Activated naive CD4-positive, alpha-beta T cell treated with anti-CD3 and anti-CD28 coated beads, Interleukin-2, amount 10 ng/mL, durations not matched to agents 7 days and 5 days (primary cell): ENCODE measurements at regions not wholly inside any gene's neighbourhood (a gene's known extent, or its start where the extent isn't known, plus 50 kb on each side); places are given as distances from the start of the nearest gene placed in this dataset.

Source experiments
- CTCF ChIA-PET: fragments of 350-600 bp; sonication (Branson Sonifier 250); formaldehyde crosslinking; loops from one replicate; lab custom pipeline; 2021; ENCODE audit warnings: antibody characterized with exemption; lab: Charles Lee
- DNase-seq: peaks from one replicate; pipeline ENCODE4 v3.0.0-alpha.2; 2020
- H3K27ac Mint-ChIP-seq: one replicate; pipeline ENCODE4 v1.8.0; 2021; ENCODE audit warnings: mild to moderate bottlenecking, moderate library complexity, mixed read lengths
- H3K27me3 Mint-ChIP-seq: one replicate; pipeline ENCODE4 v1.8.0; 2021; ENCODE audit warnings: mild to moderate bottlenecking, mixed read lengths
- H3K36me3 Mint-ChIP-seq: one replicate; pipeline ENCODE4 v1.8.0; 2021; ENCODE audit warnings: mixed read lengths
- H3K4me1 Mint-ChIP-seq: one replicate; pipeline ENCODE4 v1.8.0; 2021; ENCODE audit warnings: mixed read lengths
- H3K4me3 Mint-ChIP-seq: one replicate; pipeline ENCODE4 v1.8.0; 2021; ENCODE audit warnings: mild to moderate bottlenecking, moderate library complexity, mixed read lengths
- H3K9me3 Mint-ChIP-seq: one replicate; pipeline ENCODE4 v1.8.0; 2021; ENCODE audit warnings: mixed read lengths

DNA sequence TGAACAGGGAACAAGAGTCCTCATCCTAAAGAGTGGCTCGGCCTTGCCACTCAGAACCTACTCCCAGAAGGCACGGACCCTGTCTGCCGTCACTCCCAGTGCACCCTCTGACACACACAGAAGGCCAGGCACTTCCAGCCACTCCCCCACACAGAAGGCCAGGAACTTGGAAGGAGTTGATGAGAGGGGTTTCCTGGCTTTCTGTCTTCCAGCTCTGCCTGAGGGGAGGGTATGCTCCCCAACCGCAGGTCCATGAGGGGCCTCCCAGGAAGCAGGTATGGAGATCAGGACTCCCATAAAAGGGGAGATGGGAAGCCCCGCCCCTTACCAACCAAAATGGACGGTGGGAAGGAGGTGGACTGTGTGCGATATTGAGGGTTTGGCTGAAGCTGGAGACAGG, 247.6 kb upstream of the IRX4 start:
- H3K36me3 Mint-ChIP-seq: no peaks in the 10 kb centered on the region
- CTCF ChIA-PET: no interaction called here
- H3K27me3 Mint-ChIP-seq: no peaks in the 10 kb centered on the region
- no peaks in the 10 kb centered on the region for H3K9me3 Mint-ChIP-seq
- H3K4me3 Mint-ChIP-seq: no peak overlapping the region
- H3K27ac Mint-ChIP-seq: no peak overlapping the region
- no peak for DNase-seq
- H3K4me1 Mint-ChIP-seq: no peaks in the 10 kb centered on the region

DNA sequence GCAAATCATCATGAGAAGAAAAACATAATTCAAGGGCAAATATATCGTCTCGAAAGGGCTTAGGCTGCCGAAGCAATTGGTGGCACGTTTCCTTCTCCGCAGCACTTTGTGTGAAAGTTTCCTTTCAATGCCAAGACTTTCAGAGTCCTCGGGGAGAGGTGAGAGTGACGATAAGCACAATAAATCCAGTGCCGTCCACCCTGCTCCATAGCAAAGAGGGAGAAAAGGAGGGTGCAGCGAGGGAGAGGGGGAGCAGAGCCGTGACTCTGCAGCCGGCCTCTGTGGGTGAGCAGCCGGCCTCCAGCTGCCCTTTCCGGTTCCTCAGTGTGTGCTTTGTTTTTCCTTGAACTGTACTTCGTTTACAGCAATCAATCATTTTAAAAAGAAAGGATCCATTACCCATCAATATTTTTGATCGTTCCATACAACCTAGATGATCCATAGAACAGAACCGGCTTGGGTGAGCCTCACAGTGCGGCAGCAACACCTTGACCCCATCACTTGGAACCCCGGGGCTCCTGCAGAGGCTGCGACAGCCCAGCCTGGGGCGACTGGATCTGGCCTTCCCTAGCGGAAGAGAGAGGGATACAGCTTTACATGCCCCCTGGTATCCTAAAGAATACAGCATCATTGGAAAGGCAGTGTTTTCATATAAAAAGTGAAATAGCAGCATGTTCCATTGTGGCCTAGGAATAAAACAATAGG, 247.0 kb upstream of the IRX4 start:
- no peaks in the 10 kb centered on the region for H3K36me3 Mint-ChIP-seq
- DNase-seq: no peak
- H3K27me3 Mint-ChIP-seq: no peaks in the 10 kb centered on the region
- H3K4me3 Mint-ChIP-seq: no peak overlapping the region
- no peaks in the 10 kb centered on the region for H3K4me1 Mint-ChIP-seq
- no peaks in the 10 kb centered on the region for H3K9me3 Mint-ChIP-seq
- no peak overlapping the region for H3K27ac Mint-ChIP-seq
- CTCF ChIA-PET: no interaction called here

DNA sequence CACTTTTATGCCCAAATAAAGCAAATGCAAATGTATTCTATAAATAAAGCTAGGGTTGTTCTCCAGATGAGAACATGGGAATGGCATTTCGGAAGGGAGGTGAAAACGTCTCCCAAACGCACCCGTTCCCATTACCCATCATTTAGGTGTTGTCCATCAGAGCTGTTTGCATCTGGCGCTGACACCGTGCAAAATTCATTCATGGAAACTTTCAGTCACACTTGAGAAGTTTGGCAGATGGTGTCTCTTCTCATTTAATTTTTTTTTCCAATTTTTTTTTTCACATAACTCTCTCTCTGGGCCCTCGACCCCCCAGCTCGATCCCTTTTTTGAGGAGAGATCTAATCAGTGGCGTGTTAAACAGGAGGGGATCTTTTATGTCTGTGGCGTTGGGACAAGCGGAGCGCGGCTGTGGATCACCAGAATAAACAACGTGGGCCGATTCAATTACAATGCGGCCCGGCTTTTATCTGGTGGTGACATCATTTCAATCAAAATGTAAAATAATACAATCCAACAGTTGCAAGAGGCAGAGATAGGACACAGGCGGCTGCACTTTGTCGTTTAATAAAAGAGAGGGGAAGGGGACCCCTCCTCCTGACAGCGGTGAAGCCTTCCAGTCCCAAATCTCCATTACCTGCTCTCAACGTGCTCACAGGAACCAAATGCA, 246.1 kb upstream of the IRX4 start:
- Mint-ChIP-seq H3K27me3 (no peaks in the 10 kb centered on the region), H3K4me3 (no peak overlapping the region), H3K4me1 (no peaks in the 10 kb centered on the region), H3K27ac (no peak overlapping the region), H3K36me3 (no peaks in the 10 kb centered on the region), H3K9me3 (no peaks in the 10 kb centered on the region)
- DNase-seq: no peak
- CTCF ChIA-PET: no interaction called here

DNA sequence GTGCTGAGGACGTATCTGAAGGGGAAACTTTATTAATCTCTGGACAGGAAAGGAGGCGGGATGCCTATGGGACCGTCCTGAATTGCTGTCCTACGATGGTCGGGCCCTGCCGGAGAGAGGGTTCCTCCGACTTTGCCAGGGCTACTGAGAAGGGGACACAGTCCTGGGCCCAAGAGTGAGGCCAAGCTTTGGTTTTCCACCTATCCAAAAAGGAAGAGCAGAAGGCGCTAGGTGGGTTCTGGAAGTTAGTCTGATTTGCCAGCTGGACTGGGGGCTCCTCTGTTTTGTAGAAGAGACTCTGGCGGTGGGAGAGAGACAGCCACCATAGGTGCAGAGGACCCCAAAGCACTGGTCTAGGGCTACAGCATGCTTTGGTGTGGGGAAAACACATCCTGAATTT, 243.8 kb upstream of the IRX4 start:
- no peaks in the 10 kb centered on the region for H3K4me1 Mint-ChIP-seq
- DNase-seq: no peak
- H3K36me3 Mint-ChIP-seq: no peaks in the 10 kb centered on the region
- H3K9me3 Mint-ChIP-seq: peaks cover 3% of the 10 kb centered on the region
- no peaks in the 10 kb centered on the region for H3K27me3 Mint-ChIP-seq
- no peak overlapping the region for H3K27ac Mint-ChIP-seq
- CTCF ChIA-PET: no interaction called here
- H3K4me3 Mint-ChIP-seq: no peak overlapping the region

DNA sequence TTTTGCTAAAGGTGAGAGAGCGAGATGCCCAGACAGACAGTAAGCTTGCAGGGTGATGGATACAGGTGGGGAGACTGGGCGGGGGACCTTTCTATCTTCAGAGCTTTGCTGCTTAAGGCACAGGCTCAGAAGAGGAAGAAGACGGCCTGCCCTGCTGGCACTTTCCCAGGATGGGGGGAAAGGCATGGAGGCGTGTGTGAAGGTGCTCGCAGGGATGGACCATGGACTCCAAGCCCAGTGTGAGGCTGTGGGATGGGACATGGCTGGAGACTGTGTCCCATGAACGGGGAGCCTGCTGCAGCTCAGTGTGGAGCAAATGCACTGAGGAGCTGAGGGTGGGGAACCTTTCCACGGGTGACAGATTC, 243.2 kb upstream of the IRX4 start:
- Mint-ChIP-seq H3K27me3 (no peaks in the 10 kb centered on the region), H3K4me3 (no peak overlapping the region), H3K36me3 (no peaks in the 10 kb centered on the region), H3K4me1 (no peaks in the 10 kb centered on the region), H3K27ac (no peak overlapping the region), H3K9me3 (peaks cover 3% of the 10 kb centered on the region)
- CTCF ChIA-PET: no interaction called here
- DNase-seq: no peak

DNA sequence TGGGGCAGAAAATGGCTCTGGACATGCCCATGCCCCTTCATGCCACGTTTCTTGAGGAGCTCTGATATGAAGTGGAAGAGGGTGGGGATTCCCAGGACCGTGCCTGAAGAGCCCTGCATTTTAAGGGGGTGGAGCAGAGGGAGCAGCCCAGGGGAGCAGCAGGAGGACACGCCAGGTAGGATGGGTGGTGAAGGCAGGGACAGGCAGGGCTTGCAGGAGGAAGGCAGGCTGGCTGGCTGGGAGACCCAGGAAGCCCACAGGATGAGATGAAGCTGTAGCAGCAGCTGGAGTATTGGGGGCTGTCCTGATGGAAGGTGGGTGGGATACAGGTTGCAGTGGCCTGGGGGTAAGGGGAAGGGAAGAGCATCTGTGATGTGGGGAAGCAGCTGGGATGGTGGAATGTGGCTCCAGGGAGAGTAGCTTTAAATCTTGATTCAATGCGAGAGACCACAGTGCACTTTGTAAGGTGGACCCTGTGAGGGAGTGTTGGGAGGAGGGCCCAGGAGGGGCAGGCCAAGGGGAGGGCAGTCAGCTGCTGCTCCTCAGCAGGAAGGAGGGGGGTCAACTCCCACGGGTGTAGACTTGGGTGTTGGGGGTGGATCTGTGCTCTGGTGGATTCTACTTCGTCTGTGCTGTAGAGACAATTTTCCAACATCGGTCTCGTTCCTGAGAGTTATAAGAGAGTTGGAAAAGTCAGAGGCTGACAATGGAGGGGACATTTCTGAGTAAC, 242.6 kb upstream of the IRX4 start:
- Mint-ChIP-seq H3K27ac (no peak overlapping the region), H3K36me3 (no peaks in the 10 kb centered on the region), H3K4me3 (no peak overlapping the region), H3K27me3 (no peaks in the 10 kb centered on the region), H3K9me3 (peaks cover 3% of the 10 kb centered on the region), H3K4me1 (no peaks in the 10 kb centered on the region)
- DNase-seq: no peak
- CTCF ChIA-PET: no interaction called here

DNA sequence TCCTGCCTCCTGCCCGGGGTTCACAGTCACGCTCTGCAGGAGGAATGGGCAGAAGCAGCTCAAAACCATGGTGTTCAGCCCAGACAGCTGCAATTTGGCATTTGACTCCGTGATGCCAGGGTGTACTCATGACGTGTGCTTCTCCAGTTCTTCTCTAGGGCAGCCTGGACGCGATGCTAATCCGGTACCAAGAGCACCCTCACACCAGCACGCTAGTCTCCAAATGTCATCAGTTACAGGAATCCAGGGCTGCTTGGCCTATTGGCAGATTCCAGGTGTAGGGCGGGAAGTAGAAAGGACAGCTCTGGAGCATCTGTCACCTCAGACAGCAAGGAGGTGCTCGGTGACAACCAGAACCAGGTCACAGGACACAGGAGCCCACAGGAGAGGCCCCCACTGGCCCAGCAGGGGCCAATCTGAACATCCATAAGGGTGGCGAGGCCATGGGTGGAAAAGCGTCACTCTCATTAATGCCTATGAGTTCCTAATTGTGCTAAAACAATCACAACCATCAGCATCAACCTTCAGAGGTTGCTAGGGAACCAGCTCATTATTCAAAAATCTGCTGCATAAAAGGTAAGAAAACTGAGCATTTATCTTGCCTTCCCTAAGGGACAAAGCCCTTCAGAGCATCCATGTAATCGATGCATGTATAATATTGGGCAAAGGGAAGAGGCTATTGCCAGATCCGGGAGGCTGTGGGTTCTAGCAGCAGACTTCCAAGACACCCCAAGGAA, 241.9 kb upstream of the IRX4 start:
- Mint-ChIP-seq H3K4me1 (no peaks in the 10 kb centered on the region), H3K36me3 (no peaks in the 10 kb centered on the region), H3K9me3 (peaks cover 3% of the 10 kb centered on the region), H3K27ac (no peak overlapping the region), H3K4me3 (no peak overlapping the region), H3K27me3 (no peaks in the 10 kb centered on the region)
- CTCF ChIA-PET: no interaction called here
- no peak for DNase-seq

DNA sequence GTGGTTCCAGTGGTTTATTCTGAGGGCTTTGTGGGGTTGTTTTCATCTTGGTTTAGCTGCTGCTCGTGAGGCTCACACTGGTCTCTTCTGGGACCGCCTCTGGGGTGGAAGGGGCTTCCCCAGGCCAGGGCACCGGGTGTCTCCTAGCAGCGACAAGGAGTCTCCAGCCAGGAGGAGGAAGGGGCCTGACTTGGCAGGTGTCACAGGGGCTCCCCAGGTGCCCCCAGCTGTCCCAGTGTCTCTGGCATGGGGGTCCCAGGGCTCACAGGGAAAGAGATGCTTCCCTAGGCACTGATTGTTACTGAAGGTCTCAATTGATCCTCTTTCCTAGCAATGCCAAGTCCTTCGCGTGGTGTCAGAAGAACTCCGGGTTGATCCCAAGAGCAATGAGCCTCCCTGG, 241.1 kb upstream of the IRX4 start:
- Mint-ChIP-seq H3K4me3 (no peak overlapping the region), H3K27ac (no peak overlapping the region), H3K36me3 (no peaks in the 10 kb centered on the region), H3K9me3 (peaks cover 3% of the 10 kb centered on the region), H3K27me3 (no peaks in the 10 kb centered on the region), H3K4me1 (no peaks in the 10 kb centered on the region)
- no peak for DNase-seq
- CTCF ChIA-PET: no interaction called here

DNA sequence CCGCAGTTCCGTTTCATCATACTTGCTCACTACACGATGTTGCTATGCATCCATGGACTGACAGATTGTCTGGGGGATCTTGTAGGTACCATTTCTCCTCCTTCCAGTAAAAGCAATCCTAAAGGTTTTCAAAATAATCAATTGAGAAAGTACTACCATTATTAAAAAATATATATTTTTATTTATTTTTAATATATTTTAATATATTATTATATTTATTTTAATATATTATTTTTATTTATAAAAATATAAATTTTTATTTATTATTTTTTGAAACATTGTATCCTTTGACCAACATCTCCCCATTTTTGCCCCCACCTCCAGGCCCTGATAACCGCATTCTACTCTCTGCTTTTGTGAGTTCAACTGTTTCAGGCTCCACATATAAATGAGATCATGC, 237.6 kb upstream of the IRX4 start:
- Mint-ChIP-seq H3K36me3 (no peaks in the 10 kb centered on the region), H3K4me3 (no peak overlapping the region), H3K27ac (no peak overlapping the region), H3K27me3 (peaks cover 4% of the 10 kb centered on the region), H3K4me1 (no peaks in the 10 kb centered on the region), H3K9me3 (peaks cover 3% of the 10 kb centered on the region)
- DNase-seq: no peak
- CTCF ChIA-PET: no interaction called here

DNA sequence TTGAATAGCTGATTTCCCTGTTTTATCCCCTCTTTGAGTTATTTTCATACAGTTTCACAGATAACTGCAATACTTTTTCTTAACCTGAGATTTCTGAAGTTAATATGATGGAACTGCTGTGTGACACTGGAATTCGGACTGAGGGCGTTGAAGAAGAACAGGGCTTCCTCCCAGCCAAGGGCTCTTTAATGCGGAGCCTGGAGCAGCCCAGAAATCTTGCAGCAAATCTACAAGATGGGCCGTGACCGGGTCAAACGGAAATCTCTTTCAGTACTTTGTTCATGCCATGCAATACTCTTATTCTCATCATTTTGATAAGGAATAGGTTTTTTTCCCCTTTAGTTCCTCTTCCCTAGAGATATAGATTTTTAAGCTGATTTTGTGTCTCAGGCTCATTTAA, 236.8 kb upstream of the IRX4 start:
- CTCF ChIA-PET: no interaction called here
- no peaks in the 10 kb centered on the region for H3K36me3 Mint-ChIP-seq
- H3K9me3 Mint-ChIP-seq: peaks cover 3% of the 10 kb centered on the region
- no peaks in the 10 kb centered on the region for H3K4me1 Mint-ChIP-seq
- no peak for DNase-seq
- peaks cover 4% of the 10 kb centered on the region for H3K27me3 Mint-ChIP-seq
- no peak overlapping the region for H3K27ac Mint-ChIP-seq
- no peak overlapping the region for H3K4me3 Mint-ChIP-seq

DNA sequence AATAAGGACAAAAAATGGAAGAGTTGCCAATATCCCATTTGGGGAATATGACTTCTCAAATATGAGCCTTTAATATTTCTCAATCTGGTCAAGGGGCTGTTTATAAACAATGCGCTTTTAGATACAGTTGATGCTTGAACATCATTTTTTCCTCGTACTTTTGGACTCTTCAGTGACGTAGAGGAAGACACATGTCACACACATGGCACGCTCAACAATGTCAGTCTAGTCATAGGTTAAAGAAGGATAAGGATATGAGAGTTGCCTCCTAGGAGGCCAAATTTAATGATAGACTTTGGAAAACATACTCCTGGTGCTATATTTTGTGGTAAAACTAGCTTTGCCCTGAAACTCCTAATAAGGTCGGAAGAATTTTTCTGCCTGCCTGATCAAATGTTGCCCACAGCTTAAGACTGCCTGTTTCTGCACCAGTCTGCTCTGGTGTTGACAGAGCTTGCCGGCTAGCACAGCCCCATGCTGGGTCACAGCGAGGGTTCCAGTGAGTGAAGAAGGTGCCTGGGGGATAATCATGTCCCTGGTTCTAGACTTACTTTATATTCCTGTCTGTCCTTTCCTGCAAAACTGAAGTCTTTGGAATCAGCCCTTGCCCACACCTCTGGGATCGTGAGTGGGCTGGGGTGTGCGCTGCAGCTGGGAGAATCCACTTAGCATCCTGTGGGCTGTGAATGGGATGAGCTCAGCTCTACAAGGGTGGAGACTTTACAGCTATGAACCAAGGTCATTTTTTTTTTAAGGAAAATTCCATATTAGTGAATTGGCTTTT, 230.8 kb upstream of the IRX4 start:
- H3K27ac Mint-ChIP-seq: no peak overlapping the region
- no peaks in the 10 kb centered on the region for H3K9me3 Mint-ChIP-seq
- H3K36me3 Mint-ChIP-seq: no peaks in the 10 kb centered on the region
- no peaks in the 10 kb centered on the region for H3K4me1 Mint-ChIP-seq
- peaks cover 2% of the 10 kb centered on the region for H3K27me3 Mint-ChIP-seq
- CTCF ChIA-PET: no interaction called here
- no peak overlapping the region for H3K4me3 Mint-ChIP-seq
- DNase-seq: no peak

DNA sequence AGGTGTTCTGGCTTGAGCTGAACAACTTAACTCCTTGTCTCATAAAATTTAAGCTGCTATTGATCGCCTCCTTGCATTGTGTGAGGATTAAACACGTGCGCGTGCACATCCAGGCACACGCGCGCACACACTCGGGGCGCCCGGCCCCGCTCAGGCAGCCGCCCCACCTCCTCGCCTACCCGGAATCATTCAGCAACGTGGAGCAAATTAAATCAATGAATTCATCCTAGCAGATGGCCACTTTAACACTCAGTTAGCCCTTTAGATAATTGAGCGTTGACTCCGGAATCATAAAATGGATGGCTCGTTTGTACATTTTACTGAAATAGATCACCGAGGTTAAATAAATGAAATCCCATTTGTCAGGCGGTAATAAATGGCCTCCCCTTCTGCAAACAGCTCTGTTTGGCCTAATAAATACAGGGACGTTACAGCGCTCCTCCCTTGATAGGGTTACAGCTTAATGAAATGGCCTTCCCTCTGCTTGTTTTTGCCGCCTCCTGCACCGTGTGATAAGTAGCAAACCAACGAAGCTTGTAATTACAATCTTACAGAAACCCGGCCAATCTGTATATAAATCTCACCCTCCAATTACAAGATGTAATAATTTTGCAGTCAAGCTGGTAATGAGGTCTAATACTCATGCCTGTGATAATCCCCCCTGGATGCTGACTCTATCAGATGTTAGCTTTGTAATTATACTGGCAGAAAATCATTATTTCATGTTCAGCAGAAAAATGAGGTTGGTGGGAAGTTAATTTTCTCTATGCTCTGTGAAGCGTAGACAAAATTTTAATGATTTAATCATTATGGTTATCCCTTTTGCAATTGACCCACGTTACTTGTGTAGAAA, 229.7 kb upstream of the IRX4 start:
- no peaks in the 10 kb centered on the region for H3K4me1 Mint-ChIP-seq
- no peak overlapping the region for H3K27ac Mint-ChIP-seq
- H3K27me3 Mint-ChIP-seq: no peaks in the 10 kb centered on the region
- no peaks in the 10 kb centered on the region for H3K9me3 Mint-ChIP-seq
- no peaks in the 10 kb centered on the region for H3K36me3 Mint-ChIP-seq
- no peak for DNase-seq
- H3K4me3 Mint-ChIP-seq: no peak overlapping the region
- CTCF ChIA-PET: no interaction called here

DNA sequence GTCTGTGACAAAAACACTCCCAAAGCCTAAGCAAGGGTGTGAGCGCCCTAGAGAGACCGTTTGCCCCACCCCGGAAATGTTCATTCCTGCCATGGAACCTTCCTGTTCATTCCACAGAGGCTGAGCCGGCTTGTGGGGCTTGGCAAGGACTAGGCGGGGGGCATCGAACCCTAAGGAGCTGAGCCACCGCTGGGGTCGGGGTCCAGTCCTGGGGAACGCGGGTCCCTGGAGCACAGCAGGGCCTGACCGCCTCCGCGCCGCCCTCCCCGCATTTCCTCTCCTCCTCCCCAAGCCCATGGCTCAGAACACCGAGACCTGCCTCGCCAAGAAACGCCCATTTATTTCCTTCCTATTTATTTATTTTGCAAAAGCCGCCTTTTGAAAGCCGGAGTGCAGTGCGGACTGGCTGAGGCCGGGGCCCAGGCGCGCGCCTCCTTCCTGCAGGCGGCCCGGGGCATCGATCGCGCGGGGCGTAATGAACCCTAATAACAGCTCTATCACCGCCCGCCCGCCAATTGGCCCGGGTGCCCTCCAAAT, 228.9 kb upstream of the IRX4 start:
- no peak for DNase-seq
- Mint-ChIP-seq H3K9me3 (no peaks in the 10 kb centered on the region), H3K27me3 (no peaks in the 10 kb centered on the region), H3K4me1 (no peaks in the 10 kb centered on the region), H3K27ac (no peak overlapping the region), H3K36me3 (no peaks in the 10 kb centered on the region), H3K4me3 (no peak overlapping the region)
- CTCF ChIA-PET: no interaction called here
